Stimulated activated CD8-positive, alpha-beta memory T cell treated with anti-CD3 and anti-CD28 coated beads, Interleukin-4, amount 100 ng/mL, for 24 hours (primary cell): ENCODE measurements at regions not wholly inside any gene's neighbourhood (a gene's known extent, or its start where the extent isn't known, plus 50 kb on each side); places are given as distances from the start of the nearest gene placed in this dataset.
"Not testable (repeated sequence)": the region's sequence is repeated elsewhere in the genome, so short reads cannot be mapped to it uniquely, and the experiment has no call there.

ENCODE experiments used
- DNase-seq: peaks from one replicate; pipeline ENCODE4 v3.0.0-alpha.2; 2020; ENCODE audit warnings: low read depth

GRCh38 chr4:188955066-188955465 is 815.8 kb downstream of the TRIML1 start:
- no peak for DNase-seq

- DNase-seq = no peak
Measured at GRCh38 chr4:188956566-188956965, 817.3 kb downstream of the TRIML1 start.

GRCh38 chr4:188958346-188958745 is 819.1 kb downstream of the TRIML1 start:
- no peak for DNase-seq

GRCh38 chr4:188959424-188959823 is 820.2 kb downstream of the TRIML1 start:
- no peak for DNase-seq

- DNase-seq = no peak
Measured at GRCh38 chr4:188960411-188961093, 821.3 kb downstream of the TRIML1 start.

GRCh38 chr4:188971125-188971524 is 831.9 kb downstream of the TRIML1 start:
- DNase-seq = no peak

- DNase-seq = no peak
Measured at GRCh38 chr4:188975271-188975670, 836.0 kb downstream of the TRIML1 start.

- no peak for DNase-seq
Measured at GRCh38 chr4:188976644-188977115, 837.4 kb downstream of the TRIML1 start.

- DNase-seq = not testable (repeated sequence)
Measured at GRCh38 chr4:188977232-188977631, 838.0 kb downstream of the TRIML1 start.

GRCh38 chr4:188984518-188984917 is 845.3 kb downstream of the TRIML1 start:
- DNase-seq = no peak

- DNase-seq = no peak
Measured at GRCh38 chr4:188986271-188986689, 847.0 kb downstream of the TRIML1 start.

GRCh38 chr4:188987011-188987410 is 847.8 kb downstream of the TRIML1 start:
- no peak for DNase-seq

- no peak for DNase-seq
Measured at GRCh38 chr4:188988131-188988530, 848.9 kb downstream of the TRIML1 start.

- no peak for DNase-seq
Measured at GRCh38 chr4:188989371-188989770, 850.1 kb downstream of the TRIML1 start.

GRCh38 chr4:188992706-188993105 is 853.5 kb downstream of the TRIML1 start:
- DNase-seq = no peak

- no peak for DNase-seq
Measured at GRCh38 chr4:188993871-188994270, 854.6 kb downstream of the TRIML1 start.

GRCh38 chr4:189001283-189001970 is 862.2 kb downstream of the TRIML1 start:
- no peak for DNase-seq

GRCh38 chr4:189001971-189002450 is 862.8 kb downstream of the TRIML1 start:
- DNase-seq = no peak

GRCh38 chr4:189002475-189002874 is 863.2 kb downstream of the TRIML1 start:
- DNase-seq = no peak

- DNase-seq = not testable (repeated sequence)
Measured at GRCh38 chr4:189010452-189011217, 871.4 kb downstream of the TRIML1 start.

GRCh38 chr4:189021831-189022230 is 882.6 kb downstream of the TRIML1 start:
- DNase-seq = no peak

- DNase-seq = no peak
Measured at GRCh38 chr4:189022440-189023035, 883.3 kb downstream of the TRIML1 start.
